HepG2 (cell line): ENCODE measurements at regions not wholly inside any gene's neighbourhood (a gene's known extent, or its start where the extent isn't known, plus 50 kb on each side); places are given as distances from the start of the nearest gene placed in this dataset.
A peak's percentile ranks its signal among the peaks of the same experiment; 100 is the strongest.

Source experiments
- ATF7 ChIP-seq, 2 experiments: fragments of 450-650 bp in 1 of 2; sonication (generic) in 1 of 2; formaldehyde crosslinking in 1 of 2; IDR thresholded peaks; 2 replicates each; pipeline versions ENCODE4 v1.4.0 to v1.6.1; 2016 to 2020; ENCODE audit warnings: antibody characterized with exemption in 1 of 2, mild to moderate bottlenecking in 1 of 2, missing genetic modification reagents in 1 of 2
- NCOA2 ChIP-seq: sonication (generic); formaldehyde crosslinking; IDR thresholded peaks from 2 replicates; pipeline ENCODE4 v1.8.0; 2022; ENCODE audit warnings: inconsistent platforms
- NFATC3 ChIP-seq: sonication (generic); formaldehyde crosslinking; IDR thresholded peaks from 2 replicates; pipeline ENCODE4 v1.5.1; 2020; ENCODE audit warnings: mild to moderate bottlenecking, missing genetic modification reagents
- NFYB ChIP-seq: sonication (generic); formaldehyde crosslinking; IDR thresholded peaks from 2 replicates; pipeline ENCODE4 v1.4.0; 2020; ENCODE audit warnings: missing genetic modification reagents
- PAWR ChIP-seq: sonication (generic); formaldehyde crosslinking; IDR thresholded peaks from 2 replicates; pipeline ENCODE4 v1.4.0; 2020; ENCODE audit warnings: missing genetic modification reagents, mild to moderate bottlenecking, borderline replicate concordance
- PBX3 ChIP-seq: sonication (generic); formaldehyde crosslinking; IDR thresholded peaks from 2 replicates; pipeline ENCODE4 v1.8.1; 2023; ENCODE audit warnings: missing genetic modification reagents, inconsistent platforms, borderline replicate concordance
- PTBP1 ChIP-seq: fragments of 200-400 bp; formaldehyde crosslinking; IDR thresholded peaks from 2 replicates; pipeline ENCODE4 v1.6.1; 2018; ENCODE audit warnings: low read length, low read depth; ENCODE audit not compliant: poor library complexity, severe bottlenecking
- SMAD3 ChIP-seq: sonication (generic); formaldehyde crosslinking; IDR thresholded peaks from 2 replicates; pipeline ENCODE4 v1.4.0; 2020; ENCODE audit warnings: missing genetic modification reagents
- ZBTB37 ChIP-seq: sonication (generic); formaldehyde crosslinking; IDR thresholded peaks from 2 replicates; pipeline ENCODE4 v1.4.0; 2020; ENCODE audit warnings: mild to moderate bottlenecking, missing genetic modification reagents
- ZFP91 ChIP-seq: sonication (generic); formaldehyde crosslinking; IDR thresholded peaks from 2 replicates; pipeline ENCODE4 v1.9.0; 2022; ENCODE audit warnings: missing genetic modification reagents, mild to moderate bottlenecking, borderline replicate concordance
- ZNF318 ChIP-seq: sonication (generic); formaldehyde crosslinking; IDR thresholded peaks from 2 replicates; pipeline ENCODE4 v1.4.0; 2020; ENCODE audit warnings: mild to moderate bottlenecking, missing genetic modification reagents
- ZNF337 ChIP-seq: sonication (generic); formaldehyde crosslinking; IDR thresholded peaks from 2 replicates; pipeline ENCODE4 v1.5.1; 2020; ENCODE audit warnings: missing genetic modification reagents, low read depth, mild to moderate bottlenecking, borderline replicate concordance
- ZNF557 ChIP-seq: sonication (generic); formaldehyde crosslinking; IDR thresholded peaks from 2 replicates; pipeline ENCODE4 v1.4.0; 2020; ENCODE audit warnings: missing genetic modification reagents
- ZNF577 ChIP-seq: sonication (generic); formaldehyde crosslinking; IDR thresholded peaks from 2 replicates; pipeline ENCODE4 v1.4.0; 2020; ENCODE audit warnings: mild to moderate bottlenecking, low read depth, missing genetic modification reagents, borderline replicate concordance
- TF ChIP-seq, protein P1 (sequence below): sonication (generic); formaldehyde crosslinking; IDR thresholded peaks from 2 replicates; pipeline ENCODE4 v1.4.0; 2020; ENCODE audit warnings: mild to moderate bottlenecking, low read depth, missing genetic modification reagents

DNA sequence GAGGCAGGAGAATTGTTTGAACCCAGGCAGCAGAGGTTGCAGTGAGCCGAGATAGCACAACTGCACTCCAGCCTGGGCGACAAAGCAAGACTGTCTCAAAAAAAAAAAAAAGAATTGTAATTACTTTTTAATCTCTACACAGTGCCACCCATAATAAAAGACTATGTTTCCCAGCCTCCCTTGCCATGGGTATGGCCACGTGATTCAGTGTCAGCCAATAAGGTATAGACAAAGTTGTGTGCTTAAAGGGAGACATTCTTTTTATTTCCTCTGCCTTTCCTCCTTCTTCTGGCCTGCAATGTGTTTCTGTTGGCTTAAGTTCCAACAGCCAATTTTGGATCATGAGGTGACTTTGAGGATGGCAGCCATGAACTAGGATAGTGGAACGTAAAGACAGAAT lies 406.9 kb downstream of the LNPK start (continued):
- TF ChIP-seq ZNF318 (CRISPR knock-in tag) (no peak), NFYB (peak; percentile 46; the same call in 1 of the 2 replicates), ZNF577 (no peak), SMAD3 (CRISPR knock-in tag) (no peak), ZNF337 (no peak), PTBP1 (no peak), ZFP91 (CRISPR knock-in tag) (peak; percentile 39; the same call in 1 of the 2 replicates), NFATC3 (CRISPR knock-in tag) (no peak), ZBTB37 (CRISPR knock-in tag) (no peak), PAWR (CRISPR knock-in tag) (no peak), ZNF557 (CRISPR knock-in tag) (no peak), NCOA2 (CRISPR knock-in tag) (no peak), PBX3 (CRISPR knock-in tag) (no peak), ATF7 (IDR thresholded peaks at IDR 0.05) (no peak), ATF7 (CRISPR knock-in tag; IDR thresholded peaks at IDR 0.05) (no peak)
- TF ChIP-seq, protein P1, sequence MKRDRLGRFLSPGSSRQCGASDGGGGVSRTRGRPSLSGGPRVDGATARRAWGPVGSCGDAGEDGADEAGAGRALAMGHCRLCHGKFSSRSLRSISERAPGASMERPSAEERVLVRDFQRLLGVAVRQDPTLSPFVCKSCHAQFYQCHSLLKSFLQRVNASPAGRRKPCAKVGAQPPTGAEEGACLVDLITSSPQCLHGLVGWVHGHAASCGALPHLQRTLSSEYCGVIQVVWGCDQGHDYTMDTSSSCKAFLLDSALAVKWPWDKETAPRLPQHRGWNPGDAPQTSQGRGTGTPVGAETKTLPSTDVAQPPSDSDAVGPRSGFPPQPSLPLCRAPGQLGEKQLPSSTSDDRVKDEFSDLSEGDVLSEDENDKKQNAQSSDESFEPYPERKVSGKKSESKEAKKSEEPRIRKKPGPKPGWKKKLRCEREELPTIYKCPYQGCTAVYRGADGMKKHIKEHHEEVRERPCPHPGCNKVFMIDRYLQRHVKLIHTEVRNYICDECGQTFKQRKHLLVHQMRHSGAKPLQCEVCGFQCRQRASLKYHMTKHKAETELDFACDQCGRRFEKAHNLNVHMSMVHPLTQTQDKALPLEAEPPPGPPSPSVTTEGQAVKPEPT, result no peak
